Mesothelial cell of epicardium (in vitro differentiated cells): ENCODE measurements at regions not wholly inside any gene's neighbourhood (a gene's known extent, or its start where the extent isn't known, plus 50 kb on each side); places are given as distances from the start of the nearest gene placed in this dataset.

Source experiments
- DNase-seq, 2 experiments: peaks; one replicate each; pipeline ENCODE4 v3.0.0; 2021; ENCODE audit warnings: low spot score in 2 of 2; ENCODE audit not compliant: unreplicated experiment in 2 of 2
- H3K27ac Mint-ChIP-seq: 2 replicates; pipeline ENCODE4 v1.8.0; 2021; ENCODE audit warnings: mixed read lengths
- H3K27me3 Mint-ChIP-seq: 2 replicates; pipeline ENCODE4 v1.8.0; 2021; ENCODE audit warnings: low read depth, mixed read lengths
- H3K36me3 Mint-ChIP-seq: 2 replicates; pipeline ENCODE4 v1.8.0; 2021; ENCODE audit warnings: mixed read lengths
- H3K4me1 Mint-ChIP-seq: 2 replicates; pipeline ENCODE4 v1.8.0; 2021; ENCODE audit warnings: mixed read lengths
- H3K4me3 Mint-ChIP-seq: 2 replicates; pipeline ENCODE4 v1.8.0; 2021; ENCODE audit warnings: mild to moderate bottlenecking, moderate library complexity, mixed read lengths
- H3K9me3 Mint-ChIP-seq: 2 replicates; pipeline ENCODE4 v1.8.0; 2021; ENCODE audit warnings: mixed read lengths
- TF ChIP-seq, protein P1 (sequence below): fragments of 200-600 bp; sonication (generic); IDR thresholded peaks from one replicate; pipeline ENCODE4 v1.5.0; 2021; ENCODE audit warnings: antibody characterized with exemption; ENCODE audit not compliant: unreplicated experiment

DNA sequence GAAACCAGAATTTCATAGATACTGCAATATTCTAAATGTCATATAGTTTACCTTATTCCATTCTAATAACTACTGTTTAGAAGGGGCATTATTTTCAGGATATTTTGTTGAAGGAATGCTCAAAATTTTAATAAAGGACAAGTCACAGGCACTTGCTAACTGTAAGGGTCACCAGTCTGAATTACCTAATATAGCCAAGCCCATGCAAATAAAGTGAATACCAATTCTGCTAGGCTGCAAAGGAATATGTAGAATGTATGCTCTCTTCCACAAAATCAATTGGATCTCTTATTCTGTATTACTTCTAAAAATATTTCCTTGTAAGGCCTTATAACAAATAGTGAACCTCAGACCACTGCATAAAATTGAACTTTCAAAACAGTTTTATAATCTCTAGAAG lies 52.3 kb upstream of the FAT4 start:
- Mint-ChIP-seq H3K4me3 (no peak overlapping the region), H3K4me1 (peaks cover 12% of the 10 kb centered on the region), H3K27me3 (no peaks in the 10 kb centered on the region), H3K27ac (no peak overlapping the region), H3K9me3 (no peaks in the 10 kb centered on the region), H3K36me3 (no peaks in the 10 kb centered on the region)
- no peak for DNase-seq
- TF ChIP-seq, protein P1, sequence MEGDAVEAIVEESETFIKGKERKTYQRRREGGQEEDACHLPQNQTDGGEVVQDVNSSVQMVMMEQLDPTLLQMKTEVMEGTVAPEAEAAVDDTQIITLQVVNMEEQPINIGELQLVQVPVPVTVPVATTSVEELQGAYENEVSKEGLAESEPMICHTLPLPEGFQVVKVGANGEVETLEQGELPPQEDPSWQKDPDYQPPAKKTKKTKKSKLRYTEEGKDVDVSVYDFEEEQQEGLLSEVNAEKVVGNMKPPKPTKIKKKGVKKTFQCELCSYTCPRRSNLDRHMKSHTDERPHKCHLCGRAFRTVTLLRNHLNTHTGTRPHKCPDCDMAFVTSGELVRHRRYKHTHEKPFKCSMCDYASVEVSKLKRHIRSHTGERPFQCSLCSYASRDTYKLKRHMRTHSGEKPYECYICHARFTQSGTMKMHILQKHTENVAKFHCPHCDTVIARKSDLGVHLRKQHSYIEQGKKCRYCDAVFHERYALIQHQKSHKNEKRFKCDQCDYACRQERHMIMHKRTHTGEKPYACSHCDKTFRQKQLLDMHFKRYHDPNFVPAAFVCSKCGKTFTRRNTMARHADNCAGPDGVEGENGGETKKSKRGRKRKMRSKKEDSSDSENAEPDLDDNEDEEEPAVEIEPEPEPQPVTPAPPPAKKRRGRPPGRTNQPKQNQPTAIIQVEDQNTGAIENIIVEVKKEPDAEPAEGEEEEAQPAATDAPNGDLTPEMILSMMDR = no peak

DNA sequence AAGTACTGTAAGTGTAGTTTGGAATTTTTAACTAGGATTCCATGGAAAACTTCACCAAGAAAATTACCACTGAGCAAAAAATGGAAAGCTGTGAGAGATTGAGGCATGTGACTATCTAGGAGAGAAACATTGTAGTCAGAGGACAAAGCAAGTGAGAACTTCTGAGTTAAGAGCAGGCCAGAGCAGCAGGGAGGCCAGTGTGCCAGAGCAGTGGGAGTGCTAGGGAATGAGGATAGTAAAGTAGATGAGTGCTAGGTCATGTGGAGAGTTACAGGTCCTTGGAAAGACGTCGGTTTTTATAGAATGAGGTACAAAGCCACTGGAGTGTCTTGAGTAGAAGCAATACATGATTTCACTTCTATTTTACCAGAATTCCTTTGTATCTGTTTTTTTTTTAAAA lies 52.7 kb upstream of the FAT4 start:
- H3K4me3 Mint-ChIP-seq = no peak overlapping the region
- DNase-seq = no peak
- TF ChIP-seq, protein P1 = no peak
- H3K4me1 Mint-ChIP-seq = peaks cover 8% of the 10 kb centered on the region
- no peaks in the 10 kb centered on the region for H3K36me3 Mint-ChIP-seq
- no peaks in the 10 kb centered on the region for H3K27me3 Mint-ChIP-seq
- H3K9me3 Mint-ChIP-seq = no peaks in the 10 kb centered on the region
- H3K27ac Mint-ChIP-seq = no peak overlapping the region

- Mint-ChIP-seq H3K27me3 (no peaks in the 10 kb centered on the region), H3K4me3 (no peak overlapping the region), H3K36me3 (no peaks in the 10 kb centered on the region), H3K4me1 (peaks cover 15% of the 10 kb centered on the region), H3K9me3 (no peaks in the 10 kb centered on the region), H3K27ac (no peak overlapping the region)
- no peak for DNase-seq
- TF ChIP-seq, protein P1 = no peak
These were observed 60.6 kb upstream of the FAT4 start for GRCh38 chr4:125254106-125254505.

- H3K27me3 Mint-ChIP-seq = no peaks in the 10 kb centered on the region
- no peak for DNase-seq
- TF ChIP-seq, protein P1 = peak; percentile 42
- H3K4me3 Mint-ChIP-seq = no peak overlapping the region
- no peak overlapping the region for H3K27ac Mint-ChIP-seq
- H3K9me3 Mint-ChIP-seq = peaks cover 10% of the 10 kb centered on the region
- peaks cover 6% of the 10 kb centered on the region for H3K36me3 Mint-ChIP-seq
- H3K4me1 Mint-ChIP-seq = peaks cover 18% of the 10 kb centered on the region
These were observed 69.8 kb upstream of the FAT4 start for GRCh38 chr4:125244848-125245450.

- Mint-ChIP-seq H3K36me3 (peaks cover 6% of the 10 kb centered on the region), H3K4me1 (peaks cover 14% of the 10 kb centered on the region)
- DNase-seq = no peak
These were observed 70.9 kb upstream of the FAT4 start for GRCh38 chr4:125243789-125244397.

More at GRCh38 chr4:125243789-125244397, 70.9 kb upstream of the FAT4 start:
- TF ChIP-seq, protein P1 = no peak
- Mint-ChIP-seq H3K27ac (no peak overlapping the region), H3K27me3 (no peaks in the 10 kb centered on the region), H3K9me3 (peaks cover 10% of the 10 kb centered on the region), H3K4me3 (no peak overlapping the region)
